Stomach smooth muscle (tissue), 2 donors: ENCODE measurements at regions not wholly inside any gene's neighbourhood (a gene's known extent, or its start where the extent isn't known, plus 50 kb on each side); places are given as distances from the start of the nearest gene placed in this dataset.

Experiments used
- H3K27ac ChIP-seq: one replicate; pipeline ENCODE4 v1.7.0; 2013; ENCODE audit warnings: mild to moderate bottlenecking, low read length, inconsistent platforms
- H3K27me3 ChIP-seq, 2 donors: one replicate each; pipeline ENCODE4 v1.7.0; 2013; ENCODE audit warnings: low read length in 2 of 2; ENCODE audit not compliant: insufficient read depth in 2 of 2, control insufficient read depth in 1 of 2
- H3K36me3 ChIP-seq, 2 donors: one replicate each; pipeline ENCODE4 v1.7.0; 2013; ENCODE audit warnings: low read length in 2 of 2; ENCODE audit not compliant: control insufficient read depth in 2 of 2, insufficient read depth in 2 of 2
- H3K4me1 ChIP-seq: one replicate; pipeline ENCODE4 v1.7.0; 2013; ENCODE audit warnings: low read length; ENCODE audit not compliant: control insufficient read depth, insufficient read depth
- H3K4me3 ChIP-seq, 2 donors: one replicate each; pipeline ENCODE4 v1.7.0; 2013; ENCODE audit warnings: low read length in 2 of 2
- H3K9ac ChIP-seq, 2 donors: one replicate each; pipeline ENCODE4 v1.7.0; 2013; ENCODE audit warnings: low read length in 2 of 2, mild to moderate bottlenecking in 1 of 2
- H3K9me3 ChIP-seq, 2 donors: one replicate each; pipeline ENCODE4 v1.7.0; 2013; ENCODE audit warnings: low read length in 2 of 2; ENCODE audit not compliant: control insufficient read depth in 2 of 2
- donor health status: healthy.
- donor health status: Pancreatic carcinoma.

DNA sequence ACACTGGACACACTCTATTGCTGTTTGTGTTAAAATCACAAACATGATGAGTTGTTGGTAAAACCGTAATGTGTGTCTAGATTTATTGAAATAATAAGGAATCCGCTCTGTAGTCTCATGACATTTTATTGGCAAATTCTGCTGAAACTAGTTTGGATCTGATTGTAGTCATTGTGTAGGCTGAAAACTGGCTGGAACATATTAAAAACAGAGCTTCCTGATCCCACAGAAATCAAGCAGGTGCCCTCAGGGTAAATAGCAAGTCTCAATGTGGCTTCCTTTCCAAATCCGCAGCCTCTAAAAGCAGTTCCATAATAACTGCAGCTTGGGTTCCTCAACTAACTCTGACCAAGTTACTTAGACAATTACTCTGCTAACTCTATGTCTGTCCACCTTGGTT is 427.5 kb upstream of the KIF2A start:
- H3K27me3 ChIP-seq, result no peaks in the 10 kb centered on the region
- H3K36me3 ChIP-seq, result no peaks in the 10 kb centered on the region
- H3K9me3 ChIP-seq, result no peaks in the 10 kb centered on the region

DNA sequence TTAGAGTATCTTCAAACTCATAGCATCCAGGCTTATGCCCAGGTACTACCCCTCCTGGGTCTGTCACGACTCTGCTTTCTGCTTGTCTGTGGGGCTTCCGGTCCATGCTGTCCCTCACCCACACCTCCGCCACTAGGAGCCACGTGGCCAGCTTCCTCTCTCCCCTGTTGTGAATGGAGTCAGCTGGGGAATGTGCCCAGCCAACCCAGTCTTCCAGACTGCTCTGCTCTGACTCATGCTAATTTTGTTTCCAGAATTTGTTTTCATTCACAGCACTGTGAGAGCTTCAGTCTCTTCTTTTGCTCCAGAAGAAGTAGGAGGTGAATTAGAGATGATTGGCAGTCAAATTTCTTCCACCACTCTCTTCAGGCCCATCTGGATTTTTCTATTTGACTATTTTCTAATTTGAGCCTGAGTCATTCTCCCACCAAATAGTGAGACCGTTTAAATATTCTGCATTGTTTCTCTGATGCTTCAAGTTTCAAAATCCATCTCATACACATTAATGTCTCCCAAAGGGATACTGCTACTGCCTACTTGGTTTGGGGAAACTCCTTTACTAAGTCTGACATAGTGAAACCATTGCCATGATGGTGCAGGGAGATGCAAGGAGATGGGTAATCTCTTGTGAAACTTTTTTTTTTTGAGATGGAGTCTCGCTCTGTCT is 424.1 kb upstream of the KIF2A start:
- Histone ChIP-seq H3K27ac (no peak overlapping the region), H3K27me3 (no peaks in the 10 kb centered on the region), H3K36me3 (no peaks in the 10 kb centered on the region), H3K4me3 (no peak overlapping the region), H3K4me1 (peaks cover 4% of the 10 kb centered on the region), H3K9ac (no peak overlapping the region), H3K9me3 (no peaks in the 10 kb centered on the region)

More for the DNA sequence above, 427.5 kb upstream of the KIF2A start:
- Histone ChIP-seq H3K4me3 (no peak overlapping the region), H3K27ac (no peak overlapping the region), H3K9ac (no peak overlapping the region), H3K4me1 (no peaks in the 10 kb centered on the region)

DNA sequence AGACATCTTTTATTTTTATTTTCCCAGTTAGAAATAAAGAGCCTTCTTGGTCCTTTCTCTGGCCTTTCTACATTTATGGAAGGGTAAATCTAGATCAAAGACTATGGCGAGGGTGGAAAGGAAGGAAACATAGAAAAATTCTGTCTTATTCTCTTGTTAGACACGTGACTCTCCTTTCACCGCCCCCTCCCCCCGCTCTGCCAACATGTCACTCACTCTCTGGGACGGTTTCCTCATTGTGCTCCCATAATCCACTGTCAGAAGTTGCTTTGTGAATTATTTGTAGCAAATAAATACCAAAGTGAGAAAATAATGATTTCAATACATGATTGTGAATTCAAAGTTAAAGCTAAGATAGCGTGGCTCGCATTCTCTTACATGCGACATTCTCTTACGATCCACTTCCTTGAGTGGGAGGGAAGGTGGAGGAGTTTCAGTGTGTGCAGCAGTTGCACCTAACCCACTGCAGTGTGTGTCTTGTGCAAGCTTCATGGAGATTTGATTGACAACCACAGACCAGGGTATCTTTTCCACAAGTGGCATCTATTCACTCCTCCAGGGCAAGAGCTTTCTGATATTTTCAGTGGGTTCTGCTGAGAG is 423.0 kb upstream of the KIF2A start:
- Histone ChIP-seq H3K9me3 (no peaks in the 10 kb centered on the region), H3K4me3 (no peak overlapping the region), H3K27me3 (no peaks in the 10 kb centered on the region), H3K27ac (no peak overlapping the region), H3K4me1 (peaks cover 4% of the 10 kb centered on the region), H3K36me3 (no peaks in the 10 kb centered on the region), H3K9ac (no peak overlapping the region)

GRCh38 chr5:61884252-61884855 is 421.7 kb upstream of the KIF2A start:
- Histone ChIP-seq H3K9me3 (no peaks in the 10 kb centered on the region), H3K9ac (no peak overlapping the region), H3K36me3 (no peaks in the 10 kb centered on the region), H3K4me1 (peaks cover 4% of the 10 kb centered on the region), H3K4me3 (no peak overlapping the region), H3K27ac (no peak overlapping the region), H3K27me3 (no peaks in the 10 kb centered on the region)

- H3K9me3 ChIP-seq, result no peaks in the 10 kb centered on the region
- no peak overlapping the region for H3K9ac ChIP-seq
- no peaks in the 10 kb centered on the region for H3K27me3 ChIP-seq
- no peak overlapping the region for H3K27ac ChIP-seq
- H3K4me3 ChIP-seq, result no peak overlapping the region
- H3K36me3 ChIP-seq, result no peaks in the 10 kb centered on the region
- H3K4me1 ChIP-seq, result peaks cover 4% of the 10 kb centered on the region
Observed at GRCh38 chr5:61886214-61886613, 419.8 kb upstream of the KIF2A start.

- Histone ChIP-seq H3K27ac (no peak overlapping the region), H3K9me3 (no peaks in the 10 kb centered on the region), H3K4me1 (peaks cover 4% of the 10 kb centered on the region), H3K27me3 (no peaks in the 10 kb centered on the region), H3K36me3 (no peaks in the 10 kb centered on the region), H3K4me3 (no peak overlapping the region), H3K9ac (no peak overlapping the region)
Observed at GRCh38 chr5:61887271-61887670, 418.7 kb upstream of the KIF2A start.

- Histone ChIP-seq H3K9ac (no peak overlapping the region), H3K4me1 (no peaks in the 10 kb centered on the region), H3K36me3 (no peaks in the 10 kb centered on the region), H3K4me3 (no peak overlapping the region), H3K9me3 (no peaks in the 10 kb centered on the region), H3K27me3 (no peaks in the 10 kb centered on the region), H3K27ac (no peak overlapping the region)
Observed at GRCh38 chr5:61894046-61894445, 412.0 kb upstream of the KIF2A start.

DNA sequence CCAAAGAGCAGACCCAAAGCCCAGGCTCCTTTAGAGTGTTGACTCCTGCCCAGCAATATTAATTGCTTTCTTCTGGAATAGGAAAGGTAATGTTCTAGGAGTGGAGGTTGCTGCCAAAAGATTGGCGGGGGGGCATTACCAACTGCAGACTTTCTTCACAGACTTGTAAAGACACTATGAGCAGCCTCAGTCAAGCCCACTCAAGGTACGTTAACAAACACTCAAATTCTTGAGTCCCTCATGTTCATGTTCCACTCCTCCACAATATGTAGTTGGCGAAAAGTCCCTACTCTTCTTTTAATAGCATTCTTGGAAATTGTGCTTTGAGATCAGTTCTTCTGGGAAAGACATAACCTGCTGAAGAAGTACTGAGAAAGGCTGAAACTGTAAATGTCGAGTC is 409.2 kb upstream of the KIF2A start:
- H3K4me3 ChIP-seq, result no peak overlapping the region

DNA sequence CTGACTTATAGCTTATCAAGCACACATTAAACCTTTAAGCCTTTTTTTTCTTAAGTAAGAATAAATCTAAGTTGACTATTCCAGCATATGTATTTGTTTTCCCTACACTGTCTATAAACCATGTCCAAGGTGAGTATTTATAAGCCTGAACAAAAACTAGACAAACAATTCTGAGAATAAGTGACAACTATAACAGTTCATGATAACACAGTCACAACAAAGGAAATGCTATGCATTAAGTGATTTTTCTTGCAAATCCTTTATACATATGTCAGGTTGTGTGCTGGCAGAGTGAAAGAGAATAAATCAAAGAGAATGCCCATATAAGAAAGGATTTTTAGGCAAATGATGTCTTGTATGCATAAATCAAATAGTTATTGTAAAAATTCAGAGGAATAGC is 408.8 kb upstream of the KIF2A start:
- Histone ChIP-seq H3K36me3 (no peaks in the 10 kb centered on the region), H3K9me3 (no peaks in the 10 kb centered on the region), H3K9ac (no peak overlapping the region), H3K27ac (no peak overlapping the region), H3K27me3 (no peaks in the 10 kb centered on the region), H3K4me3 (no peak overlapping the region), H3K4me1 (peaks cover 3% of the 10 kb centered on the region)

More for the DNA sequence above, 409.2 kb upstream of the KIF2A start:
- no peak overlapping the region for H3K9ac ChIP-seq
- H3K27ac ChIP-seq, result no peak overlapping the region
- H3K4me1 ChIP-seq, result no peaks in the 10 kb centered on the region
- no peaks in the 10 kb centered on the region for H3K9me3 ChIP-seq
- H3K36me3 ChIP-seq, result no peaks in the 10 kb centered on the region
- no peaks in the 10 kb centered on the region for H3K27me3 ChIP-seq

DNA sequence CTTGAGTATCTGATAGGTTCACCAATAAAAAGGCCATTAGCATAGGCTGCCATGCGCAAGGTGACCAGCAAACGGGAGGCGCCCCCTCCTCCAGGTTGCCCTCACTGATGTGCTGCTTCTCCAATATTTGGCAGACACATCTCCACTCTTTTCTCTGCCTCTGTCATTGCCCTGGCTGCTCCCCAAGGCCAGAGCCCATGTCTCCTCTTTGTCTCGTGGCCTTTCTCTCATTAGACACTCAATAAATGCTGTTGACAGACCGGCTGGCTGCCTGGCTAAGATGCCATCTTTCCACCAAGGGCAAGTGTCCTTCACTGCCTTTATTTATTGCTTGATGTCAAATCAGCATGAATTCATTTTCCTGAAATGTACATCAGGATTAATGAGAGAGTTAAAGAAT is 404.0 kb upstream of the KIF2A start:
- Histone ChIP-seq H3K9me3 (no peaks in the 10 kb centered on the region), H3K27me3 (no peaks in the 10 kb centered on the region), H3K36me3 (no peaks in the 10 kb centered on the region), H3K4me3 (no peak overlapping the region), H3K9ac (no peak overlapping the region), H3K27ac (no peak overlapping the region), H3K4me1 (peaks cover 7% of the 10 kb centered on the region)

GRCh38 chr5:61904730-61905129 is 401.3 kb upstream of the KIF2A start:
- H3K9me3 ChIP-seq, result no peaks in the 10 kb centered on the region
- no peaks in the 10 kb centered on the region for H3K36me3 ChIP-seq
- no peaks in the 10 kb centered on the region for H3K27me3 ChIP-seq
- peaks cover 9% of the 10 kb centered on the region for H3K4me1 ChIP-seq
- H3K9ac ChIP-seq, result no peak overlapping the region
- peak overlapping the region; percentile 11 for H3K27ac ChIP-seq
- no peak overlapping the region for H3K4me3 ChIP-seq
